Endothelial cell of umbilical vein (primary cell): ENCODE measurements at regions not wholly inside any gene's neighbourhood (a gene's known extent, or its start where the extent isn't known, plus 50 kb on each side); places are given as distances from the start of the nearest gene placed in this dataset.
"Not testable (repeated sequence)": the region's sequence is repeated elsewhere in the genome, so short reads cannot be mapped to it uniquely, and the experiment has no call there.

Source experiments
- BruUV-seq: library from RNA; stranded (reverse); fragments of 400-500 nt; replicated peaks from 2 replicates; lab custom pipeline; 2021; lab: Mats Ljungman, UMichigan
- CTCF ChIA-PET: fragments of 300-600, 350-600 bp; sonication (Branson Sonifier 250); formaldehyde crosslinking; loops from one replicate; lab custom pipeline; 2021; ENCODE audit warnings: antibody characterized with exemption, inconsistent platforms; lab: Charles Lee
- POLR2A ChIA-PET: fragments of 300-600, 350-600 bp; sonication (Branson Sonifier 250); formaldehyde crosslinking; loops from one replicate; lab custom pipeline; 2021; ENCODE audit warnings: antibody characterized with exemption, inconsistent platforms; lab: Charles Lee
- DNase-seq: peaks from one replicate; pipeline ENCODE4 v3.0.0-alpha.2; 2011; ENCODE audit warnings: low read depth, low spot score
- FAIRE-seq: peaks from 2 replicates; lab custom pipeline; 2011; peaks lifted over from hg19 to GRCh38; lab: Jason Lieb, UNC
- H2AFZ ChIP-seq: 2 replicates; pipeline ENCODE4 v1.6.0; 2012; ENCODE audit warnings: low read depth, low read length, control low read depth, inconsistent platforms
- H3K27ac ChIP-seq: 2 replicates; pipeline ENCODE4 v1.5.1; 2011; ENCODE audit warnings: low read depth, mild to moderate bottlenecking, control low read depth, low read length, moderate library complexity; ENCODE audit not compliant: insufficient read depth
- H3K27me3 ChIP-seq, 2 experiments: 2 replicates each; pipeline versions ENCODE4 v1.6.0 to v1.6.1; 2011; ENCODE audit warnings: low read length in 2 of 2, mixed read lengths in 1 of 2; ENCODE audit not compliant: control insufficient read depth in 2 of 2, insufficient read depth in 2 of 2
- H3K36me3 ChIP-seq, 2 experiments: 2 replicates in 1 of 2; 3 replicates in 1 of 2; pipeline ENCODE4 v1.5.1; 2011; ENCODE audit warnings: low read length in 2 of 2, mild to moderate bottlenecking in 1 of 2, moderate library complexity in 1 of 2; ENCODE audit not compliant: control insufficient read depth in 2 of 2, insufficient read depth in 2 of 2; ENCODE audit errors: extremely low read depth in 1 of 2
- H3K4me1 ChIP-seq: 3 replicates; pipeline ENCODE4 v1.5.1; 2011; ENCODE audit warnings: mild to moderate bottlenecking, low read length; ENCODE audit not compliant: control insufficient read depth, insufficient read depth; ENCODE audit errors: extremely low read depth
- H3K4me2 ChIP-seq: 2 replicates; pipeline ENCODE4 v1.6.1; 2011; ENCODE audit warnings: low read length, control low read depth, mixed read lengths; ENCODE audit not compliant: insufficient read depth
- H3K4me3 ChIP-seq, 3 experiments: fragments of 200-600 bp in 1 of 3; sonication (generic), shearing (Covaris generic) in 1 of 3; replicated peaks in 1 of 3; 2 replicates each; pipeline ENCODE4 v1.5.1; 2011 to 2016; ENCODE audit warnings: control low read depth in 3 of 3, low read length in 3 of 3, mild to moderate bottlenecking in 2 of 3, inconsistent platforms in 1 of 3, low read depth in 1 of 3, moderate library complexity in 1 of 3; ENCODE audit not compliant: insufficient read depth in 1 of 3
- H3K79me2 ChIP-seq: 2 replicates; pipeline ENCODE4 v1.6.0; 2012; ENCODE audit warnings: low read length, inconsistent platforms; ENCODE audit not compliant: control insufficient read depth, insufficient read depth
- H3K9ac ChIP-seq: replicated peaks from 2 replicates; pipeline ENCODE3; 2011; ENCODE audit warnings: low read length, control low read depth; ENCODE audit not compliant: insufficient read depth; ENCODE audit errors: extremely low read depth
- H3K9me1 ChIP-seq: replicated peaks from 3 replicates; pipeline ENCODE4 v1.6.0; 2011; ENCODE audit warnings: mild to moderate bottlenecking, low read length; ENCODE audit not compliant: control insufficient read depth, insufficient read depth; ENCODE audit errors: extremely low read depth
- H3K9me3 ChIP-seq: replicated peaks from 2 replicates; pipeline ENCODE4 v1.5.1; 2012; ENCODE audit warnings: low read length, inconsistent platforms; ENCODE audit not compliant: control insufficient read depth, insufficient read depth
- H4K20me1 ChIP-seq: replicated peaks from 2 replicates; pipeline ENCODE3; 2011; ENCODE audit warnings: mild to moderate bottlenecking, low read length; ENCODE audit not compliant: control insufficient read depth, insufficient read depth; ENCODE audit errors: extremely low read depth
- CTCF ChIP-seq, 2 donors: IDR thresholded peaks; 1 replicate in 1 of 2; 2 replicates in 1 of 2; pipeline ENCODE4 v1.5.1; 2011; ENCODE audit warnings: low read length in 2 of 2, mild to moderate bottlenecking in 2 of 2, moderate library complexity in 2 of 2, control low read depth in 1 of 2, inconsistent platforms in 1 of 2, low read depth in 1 of 2; ENCODE audit not compliant: insufficient read depth in 1 of 2; ENCODE audit errors: extremely low read depth in 1 of 2
- EZH2 ChIP-seq: IDR thresholded peaks from 2 replicates; pipeline ENCODE4 v1.6.1; 2012; ENCODE audit warnings: borderline replicate concordance, low read depth, mild to moderate bottlenecking, moderate library complexity, low read length, inconsistent platforms; ENCODE audit not compliant: severe bottlenecking
- FOS ChIP-seq: IDR thresholded peaks from 2 replicates; pipeline ENCODE4 v1.6.1; 2011; ENCODE audit warnings: mild to moderate bottlenecking, low read length, moderate library complexity, borderline replicate concordance; ENCODE audit not compliant: insufficient read depth
- GATA2 ChIP-seq: IDR thresholded peaks from 2 replicates; pipeline ENCODE4 v1.7.0; 2011; ENCODE audit warnings: low read depth, mild to moderate bottlenecking, moderate library complexity, mixed read lengths, low read length; ENCODE audit not compliant: insufficient read length, insufficient read depth
- JUN ChIP-seq: IDR thresholded peaks from 2 replicates; pipeline ENCODE4 v1.6.1; 2011; ENCODE audit warnings: borderline replicate concordance, low read depth; ENCODE audit not compliant: insufficient read length, insufficient read depth
- MAX ChIP-seq: IDR thresholded peaks from 2 replicates; pipeline ENCODE4 v1.6.1; 2011; ENCODE audit not compliant: insufficient read depth, insufficient read length
- MYC ChIP-seq: IDR thresholded peaks from one replicate; pipeline ENCODE4 v1.6.1; 2011; ENCODE audit warnings: mild to moderate bottlenecking, low read depth, low read length
- POLR2A ChIP-seq: IDR thresholded peaks from 2 replicates; pipeline ENCODE4 v1.6.1; 2012; ENCODE audit warnings: low read depth, mild to moderate bottlenecking, control low read depth, low read length
- POLR2AphosphoS5 ChIP-seq: IDR thresholded peaks from 2 replicates; pipeline ENCODE4 v1.6.1; 2012; ENCODE audit warnings: low read depth, mild to moderate bottlenecking, control low read depth, low read length, moderate library complexity; ENCODE audit not compliant: insufficient read depth
- dilution Hi-C: fragments of 300-500 bp; cut with MboI; formaldehyde crosslinking; loops from one replicate; pipeline ENCODE4 v1.15.0; 2019; ENCODE audit warnings: low sequenced_read_pairs; ENCODE audit not compliant: extremely low pct_ligation_motif_present
- intact Hi-C: fragments of 100-400 bp; cut with micrococcal nuclease; formaldehyde crosslinking; loops from one replicate; pipeline ENCODE4 v1.10.0; 2022

- H3K79me2 ChIP-seq, H2AFZ ChIP-seq, dilution Hi-C loops, BruUV-seq, H3K27ac ChIP-seq, H3K4me3 ChIP-seq, H3K36me3 ChIP-seq, H3K9me1 ChIP-seq, H3K4me1 ChIP-seq, POLR2A ChIA-PET, H3K27me3 ChIP-seq, H3K9ac ChIP-seq, H4K20me1 ChIP-seq, intact Hi-C loops, FAIRE-seq, DNase-seq, H3K9me3 ChIP-seq, H3K4me2 ChIP-seq: not testable (repeated sequence)
- CTCF ChIA-PET: interaction anchor here (0.6 to 2.0 kb wide), 7 partner anchors 116 to 228 kb away, joined by 3 to 10 read pairs (median 5); no protein-coding TSS in a partner anchor
These were observed 72.2 kb upstream of the ZNG1B start for GRCh38 chr2:113365290-113365689.

GRCh38 chr2:113361051-113361450 is 76.4 kb upstream of the ZNG1B start:
- Histone ChIP-seq H3K4me3 (no peak overlapping the region), H4K20me1 (no peaks in the 10 kb centered on the region), H3K9me3 (no peaks in the 10 kb centered on the region), H3K27me3 (no peaks in the 10 kb centered on the region), H2AFZ (no peak overlapping the region), H3K4me1 (no peaks in the 10 kb centered on the region), H3K9me1 (no peaks in the 10 kb centered on the region), H3K79me2 (no peaks in the 10 kb centered on the region), H3K36me3 (no peaks in the 10 kb centered on the region), H3K9ac (no peak overlapping the region), H3K27ac (no peak overlapping the region), H3K4me2 (no peak overlapping the region)
- dilution Hi-C loops: no loop called here
- BruUV-seq: no TSS peak
- ChIA-PET CTCF (no interaction called here), POLR2A (no interaction called here)
- intact Hi-C loops: no loop called here
- FAIRE-seq (no peak), DNase-seq (no peak)
- no peak for TF ChIP-seq JUN
- no peak for TF ChIP-seq MAX
- no peak for TF ChIP-seq POLR2A
- no peak for TF ChIP-seq EZH2
- TF ChIP-seq FOS: no peak
- TF ChIP-seq GATA2: no peak
- no peak for TF ChIP-seq POLR2AphosphoS5
- no peak for TF ChIP-seq CTCF (IDR thresholded peaks at IDR 0.05; ENCODE audit: extremely low read depth in 1 of 2, insufficient read depth in 1 of 2, low read depth in 1 of 2, low read length in 2 of 2)
- no peak for TF ChIP-seq MYC
